ENCODE measurements at regions not wholly inside any gene's neighbourhood (a gene's known extent, or its start where the extent isn't known, plus 50 kb on each side); places are given as distances from the start of the nearest gene placed in this dataset.

GRCh38 chr12:105865886-105866285 is 272.9 kb downstream of the NUAK1 start:
- TF ChIP-seq POLR2A (IDR thresholded peaks at IDR 0.05; ENCODE audit: low read length): no peak
- no peak for TF ChIP-seq GATA1 (IDR thresholded peaks at IDR 0.05; ENCODE audit: low read depth, low read length)

All from erythroblast (primary cell).